ENCODE measurements at regions not wholly inside any gene's neighbourhood (a gene's known extent, or its start where the extent isn't known, plus 50 kb on each side); places are given as distances from the start of the nearest gene placed in this dataset.

DNA sequence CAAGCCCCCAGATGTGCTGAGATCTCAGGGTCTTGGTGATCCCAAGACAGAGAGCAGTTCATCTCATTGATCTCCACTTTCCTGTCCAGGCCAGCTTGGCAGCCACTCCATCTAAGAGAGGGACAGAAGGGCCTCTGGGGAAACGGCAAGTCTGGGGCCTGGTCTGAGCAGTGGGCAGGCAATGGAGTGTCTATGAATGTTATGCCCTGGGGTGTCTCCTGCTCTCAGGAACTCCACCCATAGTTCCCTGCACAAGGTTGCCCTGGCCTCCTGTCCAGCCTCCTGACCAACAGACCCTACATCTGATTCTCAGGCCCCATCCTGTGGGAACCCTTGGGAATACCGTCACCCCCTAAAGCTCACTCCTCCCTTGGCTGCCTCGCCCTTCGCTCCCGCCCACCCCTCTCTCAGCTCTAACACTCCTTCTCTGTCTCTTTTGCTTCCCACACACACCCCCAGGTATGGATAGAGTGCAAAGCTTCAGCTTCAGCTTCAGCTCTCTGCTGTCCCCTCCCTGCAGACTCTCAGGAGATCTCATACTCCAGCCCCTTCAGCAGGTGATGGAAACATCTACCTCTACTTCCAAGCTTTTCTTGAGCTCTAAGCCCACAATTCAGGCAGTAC, 83.0 kb downstream of the HIF1AN start:
- TF ChIP-seq, protein P1, sequence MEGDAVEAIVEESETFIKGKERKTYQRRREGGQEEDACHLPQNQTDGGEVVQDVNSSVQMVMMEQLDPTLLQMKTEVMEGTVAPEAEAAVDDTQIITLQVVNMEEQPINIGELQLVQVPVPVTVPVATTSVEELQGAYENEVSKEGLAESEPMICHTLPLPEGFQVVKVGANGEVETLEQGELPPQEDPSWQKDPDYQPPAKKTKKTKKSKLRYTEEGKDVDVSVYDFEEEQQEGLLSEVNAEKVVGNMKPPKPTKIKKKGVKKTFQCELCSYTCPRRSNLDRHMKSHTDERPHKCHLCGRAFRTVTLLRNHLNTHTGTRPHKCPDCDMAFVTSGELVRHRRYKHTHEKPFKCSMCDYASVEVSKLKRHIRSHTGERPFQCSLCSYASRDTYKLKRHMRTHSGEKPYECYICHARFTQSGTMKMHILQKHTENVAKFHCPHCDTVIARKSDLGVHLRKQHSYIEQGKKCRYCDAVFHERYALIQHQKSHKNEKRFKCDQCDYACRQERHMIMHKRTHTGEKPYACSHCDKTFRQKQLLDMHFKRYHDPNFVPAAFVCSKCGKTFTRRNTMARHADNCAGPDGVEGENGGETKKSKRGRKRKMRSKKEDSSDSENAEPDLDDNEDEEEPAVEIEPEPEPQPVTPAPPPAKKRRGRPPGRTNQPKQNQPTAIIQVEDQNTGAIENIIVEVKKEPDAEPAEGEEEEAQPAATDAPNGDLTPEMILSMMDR (IDR thresholded peaks at IDR 0.05; ENCODE audit: borderline replicate concordance, extremely low read depth, insufficient read depth), result no peak
- H3K4me3 ChIP-seq (ENCODE audit: low read length in 3 of 3), result no peak overlapping the region
- intact Hi-C loops (cut with DNase I), result no loop called here
- peaks cover 0 to 6% (median 0%) of the 10 kb centered on the region in 3 donors for H3K4me1 ChIP-seq (ENCODE audit: control insufficient read depth in 2 of 3, insufficient read depth in 2 of 3, low read depth in 1 of 3, low read length in 3 of 3)
- H3K36me3 ChIP-seq (ENCODE audit: control insufficient read depth in 2 of 3, insufficient read depth in 3 of 3, low read length in 3 of 3), result no peaks in the 10 kb centered on the region
- H3K9ac ChIP-seq (ENCODE audit: low read length in 3 of 3), result no peak overlapping the region
- H3K27ac ChIP-seq (ENCODE audit: low read depth in 2 of 2, low read length in 2 of 2), result no peak overlapping the region
- FAIRE-seq (no peak), DNase-seq (no peak)
- no peaks in the 10 kb centered on the region for H3K9me3 ChIP-seq (ENCODE audit: control insufficient read depth in 2 of 3, insufficient read depth in 1 of 3, low read length in 3 of 3)
- H3K27me3 ChIP-seq (ENCODE audit: control insufficient read depth, insufficient read depth, low read length), result peaks cover 4% of the 10 kb centered on the region

- no peaks in the 10 kb centered on the region for H3K36me3 ChIP-seq (ENCODE audit: control insufficient read depth in 2 of 3, insufficient read depth in 3 of 3, low read length in 3 of 3)
- peaks cover 0 to 9% (median 0%) of the 10 kb centered on the region in 3 donors for H3K4me1 ChIP-seq (ENCODE audit: control insufficient read depth in 2 of 3, insufficient read depth in 2 of 3, low read depth in 1 of 3, low read length in 3 of 3)
- TF ChIP-seq, protein P1 (IDR thresholded peaks at IDR 0.05; ENCODE audit: borderline replicate concordance, extremely low read depth, insufficient read depth), result no peak
- no peak overlapping the region for H3K4me3 ChIP-seq (ENCODE audit: low read length in 3 of 3)
- H3K27me3 ChIP-seq (ENCODE audit: control insufficient read depth, insufficient read depth, low read length), result peaks cover 4% of the 10 kb centered on the region
- no peaks in the 10 kb centered on the region for H3K9me3 ChIP-seq (ENCODE audit: control insufficient read depth in 2 of 3, insufficient read depth in 1 of 3, low read length in 3 of 3)
- H3K9ac ChIP-seq (ENCODE audit: low read length in 3 of 3), result no peak overlapping the region
- intact Hi-C loops (cut with DNase I), result no loop called here
- H3K27ac ChIP-seq (ENCODE audit: low read depth in 2 of 2, low read length in 2 of 2), result no peak overlapping the region
- FAIRE-seq (no peak), DNase-seq (no peak)
These were observed 84.5 kb downstream of the HIF1AN start for GRCh38 chr10:100620087-100620835.

GRCh38 chr10:100621360-100622205, 85.8 kb downstream of the HIF1AN start:
- H3K4me1 ChIP-seq (ENCODE audit: control insufficient read depth in 2 of 3, insufficient read depth in 2 of 3, low read depth in 1 of 3, low read length in 3 of 3), result peaks cover 0 to 9% (median 0%) of the 10 kb centered on the region in 3 donors
- H3K27me3 ChIP-seq (ENCODE audit: control insufficient read depth, insufficient read depth, low read length), result peaks cover 4% of the 10 kb centered on the region
- H3K27ac ChIP-seq (ENCODE audit: low read depth in 2 of 2, low read length in 2 of 2), result no peak overlapping the region
- H3K36me3 ChIP-seq (ENCODE audit: control insufficient read depth in 2 of 3, insufficient read depth in 3 of 3, low read length in 3 of 3), result no peaks in the 10 kb centered on the region
- intact Hi-C loops (cut with DNase I), result no loop called here
- H3K9me3 ChIP-seq (ENCODE audit: control insufficient read depth in 2 of 3, insufficient read depth in 1 of 3, low read length in 3 of 3), result no peaks in the 10 kb centered on the region
- no peak for FAIRE-seq
- peak in 4 of 5 donors; percentile 86 to 90 (median 89) for DNase-seq
- no peak overlapping the region for H3K9ac ChIP-seq (ENCODE audit: low read length in 3 of 3)
- TF ChIP-seq, protein P1 (IDR thresholded peaks at IDR 0.05; ENCODE audit: borderline replicate concordance, extremely low read depth, insufficient read depth), result no peak
- H3K4me3 ChIP-seq (ENCODE audit: low read length in 3 of 3), result peak overlapping the region in 1 of 3 donors; percentile 20
